C4-2B (cell line): ENCODE measurements at regions not wholly inside any gene's neighbourhood (a gene's known extent, or its start where the extent isn't known, plus 50 kb on each side); places are given as distances from the start of the nearest gene placed in this dataset.
A peak's percentile ranks its signal among the peaks of the same experiment; 100 is the strongest.

Experiments used
- H3K27ac ChIP-seq: fragments of 450-650 bp; 2 replicates; pipeline ENCODE4 v1.5.1; 2017
- ZFX ChIP-seq: fragments of 450-650 bp; IDR thresholded peaks from 2 replicates; pipeline ENCODE4 v1.6.1; 2017
- TF ChIP-seq, protein P1 (sequence below): fragments of 450-650 bp; conservative IDR thresholded peaks from 2 replicates; pipeline ENCODE4 v1.5.1; 2017; ENCODE audit warnings: mild to moderate bottlenecking

DNA sequence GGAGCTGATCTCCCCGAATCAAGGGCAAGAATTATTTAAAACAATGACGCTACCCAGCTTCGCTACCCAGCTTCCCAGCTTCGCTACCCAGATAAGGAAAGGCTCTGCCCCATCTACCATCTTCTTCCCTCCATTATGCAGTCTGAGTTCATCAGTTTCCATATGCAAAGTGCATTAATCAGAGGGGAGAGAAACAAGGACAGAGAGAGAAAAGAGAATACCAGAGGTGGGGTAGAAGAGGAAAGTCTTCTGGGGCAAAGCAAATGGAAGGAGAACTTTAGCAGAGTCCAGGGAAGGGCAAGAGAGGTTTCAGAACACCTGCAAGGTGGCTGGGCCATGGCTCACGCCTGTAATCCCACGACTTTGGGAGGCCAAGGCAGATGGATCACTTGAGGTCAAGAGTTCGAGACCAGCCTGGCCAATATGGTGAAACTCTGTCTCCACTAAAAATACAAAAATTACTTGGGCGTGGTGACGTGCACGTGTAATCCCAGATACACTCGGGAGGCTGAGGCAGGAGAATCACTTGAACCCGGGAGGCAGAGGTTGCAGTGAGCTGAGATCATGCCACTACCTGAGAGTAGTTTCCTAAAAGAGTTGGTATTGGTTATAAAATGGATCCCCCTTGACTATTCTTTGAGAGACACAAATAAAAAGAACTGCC, 70.4 kb upstream of the SPATA12 start:
- no peak for TF ChIP-seq ZFX
- TF ChIP-seq, protein P1, sequence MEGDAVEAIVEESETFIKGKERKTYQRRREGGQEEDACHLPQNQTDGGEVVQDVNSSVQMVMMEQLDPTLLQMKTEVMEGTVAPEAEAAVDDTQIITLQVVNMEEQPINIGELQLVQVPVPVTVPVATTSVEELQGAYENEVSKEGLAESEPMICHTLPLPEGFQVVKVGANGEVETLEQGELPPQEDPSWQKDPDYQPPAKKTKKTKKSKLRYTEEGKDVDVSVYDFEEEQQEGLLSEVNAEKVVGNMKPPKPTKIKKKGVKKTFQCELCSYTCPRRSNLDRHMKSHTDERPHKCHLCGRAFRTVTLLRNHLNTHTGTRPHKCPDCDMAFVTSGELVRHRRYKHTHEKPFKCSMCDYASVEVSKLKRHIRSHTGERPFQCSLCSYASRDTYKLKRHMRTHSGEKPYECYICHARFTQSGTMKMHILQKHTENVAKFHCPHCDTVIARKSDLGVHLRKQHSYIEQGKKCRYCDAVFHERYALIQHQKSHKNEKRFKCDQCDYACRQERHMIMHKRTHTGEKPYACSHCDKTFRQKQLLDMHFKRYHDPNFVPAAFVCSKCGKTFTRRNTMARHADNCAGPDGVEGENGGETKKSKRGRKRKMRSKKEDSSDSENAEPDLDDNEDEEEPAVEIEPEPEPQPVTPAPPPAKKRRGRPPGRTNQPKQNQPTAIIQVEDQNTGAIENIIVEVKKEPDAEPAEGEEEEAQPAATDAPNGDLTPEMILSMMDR, result no peak

DNA sequence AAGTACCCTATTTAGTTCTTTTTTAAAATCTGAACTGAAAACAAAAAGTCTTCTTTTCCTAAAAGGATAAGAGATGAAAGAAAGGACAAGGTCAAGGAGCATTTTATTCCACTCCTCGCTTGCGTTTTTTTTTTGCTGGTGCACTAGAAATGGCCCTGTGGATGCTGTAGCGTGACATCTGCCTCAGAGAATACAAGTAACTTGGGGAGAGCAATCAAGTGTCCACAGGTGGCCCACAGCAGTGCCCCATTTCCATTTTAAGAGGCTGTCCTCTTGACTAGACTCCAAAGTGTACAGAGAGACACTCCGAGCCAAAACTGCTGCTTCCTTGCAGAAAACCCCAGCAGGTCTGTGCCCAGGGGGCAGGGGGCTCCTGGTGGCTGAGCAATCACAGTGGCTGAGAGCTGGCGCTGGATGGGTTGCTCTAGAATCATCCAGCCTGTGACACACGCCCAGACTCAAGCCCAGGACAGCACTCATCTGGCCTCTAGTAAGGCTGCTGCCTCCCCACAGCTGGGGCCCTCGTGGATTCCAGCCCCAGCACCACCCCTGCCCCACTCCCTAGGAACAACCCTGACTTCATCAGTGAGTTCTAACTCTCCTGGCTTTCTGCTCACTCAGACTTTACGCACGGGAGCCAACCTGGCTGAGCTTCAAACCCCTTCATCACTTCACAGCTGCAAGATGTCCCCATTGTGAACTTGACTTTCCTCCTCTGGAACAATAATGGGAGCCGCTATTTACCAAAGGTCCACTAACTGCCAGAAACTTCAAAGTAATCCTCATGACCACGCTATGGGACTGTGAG, 71.1 kb upstream of the SPATA12 start:
- TF ChIP-seq ZFX, result no peak
- TF ChIP-seq, protein P1, result peak; percentile 55
- no peak overlapping the region for H3K27ac ChIP-seq

More for the DNA sequence above, 70.4 kb upstream of the SPATA12 start:
- H3K27ac ChIP-seq, result no peak overlapping the region; the same call in 1 of the 2 replicates

DNA sequence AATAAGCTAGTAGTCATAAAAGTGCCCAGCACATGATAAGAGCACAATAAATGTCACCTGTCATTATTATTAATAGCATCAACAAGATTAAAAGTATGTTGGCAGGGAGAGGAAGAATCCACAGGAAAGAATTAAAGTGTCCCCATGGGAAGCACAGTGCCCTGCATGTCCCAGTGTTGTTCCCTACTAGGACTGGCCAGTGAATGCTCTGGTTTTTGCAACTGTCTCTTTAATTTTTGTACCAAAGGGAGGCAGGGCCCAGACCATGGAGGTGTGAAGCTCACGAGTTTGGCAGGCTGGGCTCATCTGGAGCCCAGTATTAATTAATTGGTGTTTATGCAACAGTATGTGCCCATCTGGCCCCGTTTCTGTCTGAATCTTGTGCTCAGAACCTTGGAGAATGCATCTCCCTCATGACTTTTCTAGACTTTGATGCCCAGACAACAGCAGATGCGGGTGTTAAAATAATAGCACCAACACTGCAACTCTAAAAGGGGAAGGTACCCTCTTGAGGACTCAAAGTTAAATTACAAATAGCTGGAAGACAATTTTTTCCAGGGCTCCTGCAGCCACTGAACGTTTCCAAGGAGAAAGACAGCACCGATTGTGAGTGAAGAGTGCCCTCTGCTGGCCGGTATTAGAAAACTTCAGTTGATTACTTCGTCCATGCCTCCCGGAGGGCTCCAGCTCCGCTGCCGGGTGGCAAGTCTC, 71.9 kb upstream of the SPATA12 start:
- TF ChIP-seq, protein P1, result peak; percentile 83
- no peak for TF ChIP-seq ZFX

DNA sequence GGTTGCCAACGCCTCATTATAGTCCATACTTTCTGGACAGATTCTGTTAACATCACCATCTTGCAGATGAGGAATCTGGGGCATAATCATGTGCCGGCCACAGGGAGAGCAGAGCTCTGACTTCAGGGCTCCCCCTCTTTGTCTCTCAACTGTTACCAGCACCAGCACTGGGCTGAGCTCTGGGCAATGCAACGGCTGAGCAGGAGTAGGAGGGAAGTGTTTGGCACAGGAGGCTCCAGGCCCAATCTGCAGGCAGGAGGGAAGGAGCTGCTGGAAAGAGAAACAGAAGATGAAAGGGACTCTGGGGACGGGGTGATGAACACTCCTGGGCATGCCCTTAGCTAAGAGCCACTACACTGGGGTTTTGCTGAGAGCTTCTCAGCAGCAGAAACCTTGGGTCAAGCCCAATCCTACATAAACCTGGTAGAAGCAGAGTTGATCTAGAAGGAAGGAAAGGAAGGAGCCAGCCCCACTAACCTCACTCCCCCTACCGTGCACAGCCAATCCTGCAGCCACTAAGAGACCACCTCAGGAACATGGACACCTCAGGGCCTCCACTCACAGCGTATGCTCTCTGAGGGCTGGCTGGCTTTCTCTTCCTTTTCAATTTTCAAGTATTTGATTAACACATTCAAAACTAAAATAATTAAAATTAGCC, 73.1 kb upstream of the SPATA12 start:
- no peak overlapping the region for H3K27ac ChIP-seq
- no peak for TF ChIP-seq ZFX
- TF ChIP-seq, protein P1, result no peak

More for the DNA sequence above, 71.9 kb upstream of the SPATA12 start:
- H3K27ac ChIP-seq, result no peak overlapping the region

DNA sequence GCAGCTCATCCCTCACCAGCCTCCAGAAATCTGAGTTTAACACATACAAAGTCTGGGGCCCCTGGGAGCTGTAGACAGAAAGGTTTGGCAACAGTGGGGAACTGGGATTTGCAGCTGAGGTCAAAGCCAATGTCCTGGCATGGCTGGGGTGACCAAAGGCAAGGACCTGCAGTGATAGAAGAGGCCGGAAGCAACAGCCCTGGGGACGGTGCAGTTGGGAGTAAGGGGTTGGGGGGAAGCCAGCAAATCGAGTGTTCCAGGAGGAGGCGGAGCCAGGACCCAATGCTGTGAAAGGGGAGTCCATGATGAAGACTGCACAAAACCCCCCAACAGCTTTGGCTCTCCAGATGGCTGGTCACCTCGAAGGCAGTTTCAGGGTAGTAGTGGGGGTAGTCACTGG, 74.1 kb upstream of the SPATA12 start:
- no peak overlapping the region for H3K27ac ChIP-seq
- no peak for TF ChIP-seq ZFX
- TF ChIP-seq, protein P1, result no peak

DNA sequence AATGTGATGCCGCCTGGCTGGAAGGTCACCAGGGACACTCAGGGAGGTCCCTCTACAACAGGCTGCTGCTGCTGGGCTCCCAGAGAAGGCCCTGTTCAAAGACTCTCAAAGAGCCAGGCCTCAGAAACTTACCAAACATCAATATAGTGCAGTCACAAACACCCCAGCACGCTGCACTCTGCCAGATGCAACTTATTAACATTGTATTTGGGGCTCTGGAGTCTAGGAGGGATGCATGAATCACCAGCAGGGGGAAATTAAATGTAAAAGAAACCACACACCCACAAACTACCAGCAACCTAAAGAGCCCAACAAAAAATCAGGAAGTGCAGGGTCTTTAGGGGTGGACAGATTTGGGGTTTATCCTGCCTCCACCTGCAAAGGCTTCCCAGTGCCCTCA, 74.6 kb upstream of the SPATA12 start:
- no peak for TF ChIP-seq ZFX
- TF ChIP-seq, protein P1, result no peak
- H3K27ac ChIP-seq, result no peak overlapping the region
